ENCODE measurements at regions not wholly inside any gene's neighbourhood (a gene's known extent, or its start where the extent isn't known, plus 50 kb on each side); places are given as distances from the start of the nearest gene placed in this dataset.

DNA sequence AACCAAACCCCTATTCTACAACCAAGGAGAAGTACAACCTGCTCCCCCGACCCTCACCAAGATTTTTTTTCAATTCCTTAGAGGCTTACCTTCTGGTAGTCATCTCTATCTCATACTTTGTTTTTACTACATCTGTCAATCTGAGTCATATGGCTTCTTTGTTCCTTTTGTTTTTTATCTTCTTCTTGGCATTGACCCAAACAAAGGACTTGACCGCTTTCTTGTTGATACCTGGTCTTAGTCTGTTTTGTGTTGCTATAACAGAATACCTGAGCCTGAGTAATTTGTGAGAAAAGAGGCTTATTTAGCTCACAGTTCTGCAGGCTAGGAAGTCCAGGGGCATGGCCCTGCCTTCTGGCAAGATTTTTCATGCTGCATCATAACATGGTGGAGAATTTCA, 352.7 kb downstream of the MLLT3 start:
- TF ChIP-seq, protein P1, sequence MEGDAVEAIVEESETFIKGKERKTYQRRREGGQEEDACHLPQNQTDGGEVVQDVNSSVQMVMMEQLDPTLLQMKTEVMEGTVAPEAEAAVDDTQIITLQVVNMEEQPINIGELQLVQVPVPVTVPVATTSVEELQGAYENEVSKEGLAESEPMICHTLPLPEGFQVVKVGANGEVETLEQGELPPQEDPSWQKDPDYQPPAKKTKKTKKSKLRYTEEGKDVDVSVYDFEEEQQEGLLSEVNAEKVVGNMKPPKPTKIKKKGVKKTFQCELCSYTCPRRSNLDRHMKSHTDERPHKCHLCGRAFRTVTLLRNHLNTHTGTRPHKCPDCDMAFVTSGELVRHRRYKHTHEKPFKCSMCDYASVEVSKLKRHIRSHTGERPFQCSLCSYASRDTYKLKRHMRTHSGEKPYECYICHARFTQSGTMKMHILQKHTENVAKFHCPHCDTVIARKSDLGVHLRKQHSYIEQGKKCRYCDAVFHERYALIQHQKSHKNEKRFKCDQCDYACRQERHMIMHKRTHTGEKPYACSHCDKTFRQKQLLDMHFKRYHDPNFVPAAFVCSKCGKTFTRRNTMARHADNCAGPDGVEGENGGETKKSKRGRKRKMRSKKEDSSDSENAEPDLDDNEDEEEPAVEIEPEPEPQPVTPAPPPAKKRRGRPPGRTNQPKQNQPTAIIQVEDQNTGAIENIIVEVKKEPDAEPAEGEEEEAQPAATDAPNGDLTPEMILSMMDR (IDR thresholded peaks at IDR 0.05): no peak
- TF ChIP-seq ZFX (IDR thresholded peaks at IDR 0.05; ENCODE audit: borderline replicate concordance): no peak

Data from 22Rv1 (cell line).